ENCODE measurements at regions not wholly inside any gene's neighbourhood (a gene's known extent, or its start where the extent isn't known, plus 50 kb on each side); places are given as distances from the start of the nearest gene placed in this dataset.
"Not testable (repeated sequence)": the region's sequence is repeated elsewhere in the genome, so short reads cannot be mapped to it uniquely, and the experiment has no call there.

DNA sequence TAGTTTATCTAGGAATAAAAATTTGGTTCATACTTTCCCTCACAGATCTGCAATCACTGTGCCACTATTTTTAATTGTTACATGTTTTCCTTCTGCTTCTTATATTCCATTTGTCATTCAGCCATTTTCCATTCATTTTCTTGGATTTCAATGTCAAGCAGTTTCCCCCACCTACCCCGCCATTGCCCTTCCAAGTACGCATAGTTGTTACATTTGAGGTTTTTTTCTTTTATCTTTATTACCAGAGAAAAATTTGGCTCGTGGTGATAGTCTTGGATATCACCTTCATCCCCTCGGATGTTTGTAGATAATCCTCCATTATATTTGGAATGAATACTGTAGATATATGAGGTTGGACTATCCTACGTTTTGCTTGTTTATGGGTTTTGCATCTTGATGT is 159.7 kb downstream of the CRPPA start:
- Histone ChIP-seq H3K9me3 (ENCODE audit: low read length) (no peaks in the 10 kb centered on the region), H3K4me2 (ENCODE audit: low read depth, low read length, poor library complexity, severe bottlenecking) (no peak overlapping the region), H3K79me2 (ENCODE audit: low read length) (no peaks in the 10 kb centered on the region), H3K36me3 (ENCODE audit: insufficient read depth, low read length) (no peaks in the 10 kb centered on the region), H3K27ac (ENCODE audit: low read length) (no peak overlapping the region), H4K20me1 (ENCODE audit: insufficient read depth, low read depth, low read length) (no peaks in the 10 kb centered on the region), H3K9me2 (replicated peaks; ENCODE audit: insufficient read depth, low read length) (no peaks in the 10 kb centered on the region), H2AFZ (ENCODE audit: low read length) (no peak overlapping the region), H3K4me1 (ENCODE audit: low read length) (no peaks in the 10 kb centered on the region), H3K27me3 (ENCODE audit: low read length) (no peaks in the 10 kb centered on the region), H3K9ac (ENCODE audit: low read length) (no peak overlapping the region), H3K4me3 (ENCODE audit: low read length) (no peak overlapping the region)
- no peak for DNase-seq

DNA sequence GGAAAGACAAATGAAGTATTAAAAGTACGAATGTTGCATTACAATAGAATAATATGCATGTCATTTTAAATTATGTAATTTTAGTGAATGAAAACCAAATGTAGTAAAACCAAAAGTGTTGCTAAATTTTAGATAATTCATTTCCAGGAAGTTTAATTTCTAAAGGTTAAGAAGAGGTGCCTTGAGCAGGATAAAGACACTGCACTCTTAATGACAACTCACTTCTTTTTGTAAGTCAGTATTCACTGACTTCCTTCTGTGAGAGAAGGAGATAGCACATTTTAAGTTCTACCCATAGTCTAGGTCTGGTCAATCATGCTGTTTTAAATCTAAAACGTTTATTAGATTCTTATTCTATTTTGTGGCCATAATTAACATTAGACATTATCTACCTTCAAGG is 160.2 kb downstream of the CRPPA start:
- Histone ChIP-seq H3K4me2 (ENCODE audit: low read depth, low read length, poor library complexity, severe bottlenecking) (no peak overlapping the region), H3K9me3 (ENCODE audit: low read length) (no peaks in the 10 kb centered on the region), H4K20me1 (ENCODE audit: insufficient read depth, low read depth, low read length) (no peaks in the 10 kb centered on the region), H3K36me3 (ENCODE audit: insufficient read depth, low read length) (no peaks in the 10 kb centered on the region), H3K4me1 (ENCODE audit: low read length) (no peaks in the 10 kb centered on the region), H3K27ac (ENCODE audit: low read length) (no peak overlapping the region), H2AFZ (ENCODE audit: low read length) (no peak overlapping the region), H3K4me3 (ENCODE audit: low read length) (no peak overlapping the region), H3K27me3 (ENCODE audit: low read length) (no peaks in the 10 kb centered on the region), H3K79me2 (ENCODE audit: low read length) (no peaks in the 10 kb centered on the region), H3K9me2 (replicated peaks; ENCODE audit: insufficient read depth, low read length) (no peaks in the 10 kb centered on the region), H3K9ac (ENCODE audit: low read length) (no peak overlapping the region)
- no peak for DNase-seq

DNA sequence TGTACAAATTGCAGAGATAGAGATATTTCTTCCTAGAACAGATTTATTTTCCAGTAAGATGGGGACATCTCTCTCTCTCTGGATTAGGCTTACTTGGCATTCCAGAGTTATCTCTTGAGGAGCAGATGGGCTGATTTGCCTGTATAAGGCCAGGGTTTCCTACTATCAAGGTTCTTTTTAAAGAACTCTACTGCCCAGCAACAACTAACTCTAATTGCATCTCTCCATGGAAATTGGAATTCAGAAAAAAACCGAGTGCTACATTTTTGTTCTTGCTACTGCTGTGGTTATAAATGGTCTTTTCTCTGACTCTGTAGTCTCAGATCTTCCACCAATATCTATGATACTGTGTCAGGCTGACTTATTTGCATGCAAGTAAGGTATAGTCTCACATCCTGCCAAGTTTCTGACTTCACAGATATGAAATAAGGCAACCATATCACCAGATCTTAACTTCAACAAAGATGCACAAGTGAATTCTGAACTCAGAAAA is 161.1 kb downstream of the CRPPA start:
- Histone ChIP-seq H3K9me3 (ENCODE audit: low read length) (no peaks in the 10 kb centered on the region), H3K79me2 (ENCODE audit: low read length) (no peaks in the 10 kb centered on the region), H2AFZ (ENCODE audit: low read length) (no peak overlapping the region), H3K27ac (ENCODE audit: low read length) (no peak overlapping the region), H3K27me3 (ENCODE audit: low read length) (no peaks in the 10 kb centered on the region), H3K4me3 (ENCODE audit: low read length) (no peak overlapping the region), H3K9ac (ENCODE audit: low read length) (no peak overlapping the region), H4K20me1 (ENCODE audit: insufficient read depth, low read depth, low read length) (no peaks in the 10 kb centered on the region), H3K36me3 (ENCODE audit: insufficient read depth, low read length) (no peaks in the 10 kb centered on the region), H3K4me2 (ENCODE audit: low read depth, low read length, poor library complexity, severe bottlenecking) (no peak overlapping the region), H3K9me2 (replicated peaks; ENCODE audit: insufficient read depth, low read length) (no peaks in the 10 kb centered on the region), H3K4me1 (ENCODE audit: low read length) (no peaks in the 10 kb centered on the region)
- no peak for DNase-seq

DNA sequence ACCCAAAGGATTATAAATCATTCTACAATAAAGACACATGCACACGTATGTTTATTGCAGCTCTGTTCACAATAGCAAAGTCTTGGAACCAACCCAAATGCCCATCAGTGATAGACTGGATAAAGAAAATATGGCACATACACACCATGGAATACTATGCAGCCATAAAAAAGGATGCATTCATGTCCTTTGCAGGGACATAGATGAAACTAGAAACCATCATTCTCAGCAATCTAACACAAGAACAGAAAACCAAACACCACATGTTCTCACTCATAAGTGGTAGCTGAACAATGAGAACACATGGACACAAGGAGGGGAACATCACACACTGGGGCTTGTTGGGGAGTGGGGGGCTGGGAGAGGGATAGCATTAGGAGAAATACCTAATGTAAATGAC is 164.9 kb downstream of the CRPPA start:
- not testable (repeated sequence) for H3K9ac ChIP-seq (ENCODE audit: low read length); H3K4me3 ChIP-seq (ENCODE audit: low read length); H3K36me3 ChIP-seq (ENCODE audit: insufficient read depth, low read length); H3K9me2 ChIP-seq (replicated peaks; ENCODE audit: insufficient read depth, low read length); H3K4me1 ChIP-seq (ENCODE audit: low read length); H3K9me3 ChIP-seq (ENCODE audit: low read length); H4K20me1 ChIP-seq (ENCODE audit: insufficient read depth, low read depth, low read length); H2AFZ ChIP-seq (ENCODE audit: low read length); H3K4me2 ChIP-seq (ENCODE audit: low read depth, low read length, poor library complexity, severe bottlenecking); H3K79me2 ChIP-seq (ENCODE audit: low read length); H3K27me3 ChIP-seq (ENCODE audit: low read length); DNase-seq; H3K27ac ChIP-seq (ENCODE audit: low read length)

DNA sequence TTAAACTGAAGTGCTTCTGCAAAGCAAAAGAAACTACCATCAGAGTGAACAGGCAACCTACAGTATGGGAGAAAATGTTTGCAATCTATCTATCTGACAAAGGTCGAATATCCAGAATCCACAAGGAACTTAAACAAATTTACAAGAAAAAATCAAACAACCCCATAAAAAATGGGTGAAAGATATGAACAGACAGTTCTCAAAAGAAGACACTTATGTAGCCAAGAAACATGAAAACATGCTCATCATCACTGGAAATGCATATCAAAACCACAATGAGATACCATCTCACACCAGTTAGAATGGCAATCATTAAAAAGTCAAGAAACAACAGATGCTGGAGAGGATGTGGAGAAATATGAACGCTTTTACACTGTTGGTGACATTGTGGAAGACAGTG is 165.4 kb downstream of the CRPPA start:
- not testable (repeated sequence) for H3K4me3 ChIP-seq (ENCODE audit: low read length); H3K4me1 ChIP-seq (ENCODE audit: low read length); H3K36me3 ChIP-seq (ENCODE audit: insufficient read depth, low read length); DNase-seq; H3K27me3 ChIP-seq (ENCODE audit: low read length); H4K20me1 ChIP-seq (ENCODE audit: insufficient read depth, low read depth, low read length); H3K79me2 ChIP-seq (ENCODE audit: low read length); H3K9ac ChIP-seq (ENCODE audit: low read length); H2AFZ ChIP-seq (ENCODE audit: low read length); H3K9me2 ChIP-seq (replicated peaks; ENCODE audit: insufficient read depth, low read length); H3K4me2 ChIP-seq (ENCODE audit: low read depth, low read length, poor library complexity, severe bottlenecking); H3K27ac ChIP-seq (ENCODE audit: low read length); H3K9me3 ChIP-seq (ENCODE audit: low read length)

DNA sequence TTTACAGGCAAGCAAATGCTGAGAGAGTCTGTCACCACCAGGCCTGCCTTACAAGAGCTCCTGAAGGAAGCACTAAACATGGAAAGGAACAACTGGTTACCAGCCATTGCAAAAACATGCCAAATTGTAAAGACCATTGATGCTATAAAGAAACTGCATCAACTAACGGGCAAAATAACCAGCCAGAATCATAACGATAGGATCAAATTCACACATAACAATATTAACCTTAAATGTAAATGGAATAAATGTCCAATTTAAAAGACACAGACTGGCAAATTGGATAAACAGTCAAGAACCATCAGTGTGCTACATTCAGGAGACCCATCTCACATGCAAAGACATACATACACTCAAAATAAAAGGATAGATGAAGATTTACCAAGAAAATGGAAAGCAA is 170.7 kb downstream of the CRPPA start:
- H3K27ac ChIP-seq (ENCODE audit: low read length); H3K9me2 ChIP-seq (replicated peaks; ENCODE audit: insufficient read depth, low read length); H3K4me2 ChIP-seq (ENCODE audit: low read depth, low read length, poor library complexity, severe bottlenecking); H3K4me1 ChIP-seq (ENCODE audit: low read length); H4K20me1 ChIP-seq (ENCODE audit: insufficient read depth, low read depth, low read length); H3K9me3 ChIP-seq (ENCODE audit: low read length); H3K79me2 ChIP-seq (ENCODE audit: low read length); H3K36me3 ChIP-seq (ENCODE audit: insufficient read depth, low read length); H3K9ac ChIP-seq (ENCODE audit: low read length); DNase-seq; H2AFZ ChIP-seq (ENCODE audit: low read length); H3K4me3 ChIP-seq (ENCODE audit: low read length); H3K27me3 ChIP-seq (ENCODE audit: low read length): not testable (repeated sequence)

DNA sequence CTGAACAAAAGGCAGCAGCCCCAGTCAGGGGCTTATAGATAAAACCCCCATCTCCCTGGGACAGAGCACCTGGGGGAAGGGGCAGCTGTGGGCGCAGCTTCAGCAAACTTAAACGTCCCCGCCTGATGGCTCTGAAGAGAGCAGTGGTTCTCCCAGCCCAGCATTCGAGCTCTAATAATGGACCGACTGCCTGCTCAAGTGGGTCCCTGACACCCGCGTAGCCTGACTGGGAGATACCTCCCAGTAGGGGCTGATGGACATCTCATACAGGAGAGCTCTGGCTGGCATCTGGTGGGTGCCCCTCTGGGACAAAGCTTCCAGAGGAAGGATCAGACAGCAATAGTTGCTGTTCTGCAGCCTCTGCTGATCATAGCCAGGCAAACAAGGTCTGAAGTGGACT is 172.1 kb downstream of the CRPPA start:
- H3K4me3 ChIP-seq (ENCODE audit: low read length); H3K27ac ChIP-seq (ENCODE audit: low read length); H4K20me1 ChIP-seq (ENCODE audit: insufficient read depth, low read depth, low read length); H3K4me1 ChIP-seq (ENCODE audit: low read length); H3K36me3 ChIP-seq (ENCODE audit: insufficient read depth, low read length); H2AFZ ChIP-seq (ENCODE audit: low read length); H3K4me2 ChIP-seq (ENCODE audit: low read depth, low read length, poor library complexity, severe bottlenecking); H3K79me2 ChIP-seq (ENCODE audit: low read length); H3K9me3 ChIP-seq (ENCODE audit: low read length); DNase-seq; H3K9me2 ChIP-seq (replicated peaks; ENCODE audit: insufficient read depth, low read length); H3K9ac ChIP-seq (ENCODE audit: low read length); H3K27me3 ChIP-seq (ENCODE audit: low read length): not testable (repeated sequence)

DNA sequence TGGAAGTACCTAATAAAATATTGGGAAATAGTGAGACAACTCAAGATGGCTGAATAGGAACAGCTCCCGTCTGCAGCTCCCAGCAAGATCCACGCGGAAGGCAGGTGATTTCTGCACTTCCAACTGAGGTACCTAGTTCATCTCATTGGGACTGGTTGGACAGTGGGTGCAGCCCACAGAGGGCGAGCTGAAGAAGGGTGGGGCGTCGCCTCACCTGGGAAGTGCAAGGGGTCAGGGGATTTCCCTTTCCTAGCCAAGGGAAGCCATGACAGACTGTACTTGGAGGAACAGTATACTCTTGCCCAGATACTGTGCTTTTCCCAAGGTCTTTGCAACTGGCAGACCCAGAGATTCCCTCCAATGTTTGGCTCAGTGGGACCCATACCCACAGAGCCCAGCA is 172.8 kb downstream of the CRPPA start:
- H3K27ac ChIP-seq (ENCODE audit: low read length); H3K27me3 ChIP-seq (ENCODE audit: low read length); H3K4me1 ChIP-seq (ENCODE audit: low read length); H4K20me1 ChIP-seq (ENCODE audit: insufficient read depth, low read depth, low read length); H3K4me2 ChIP-seq (ENCODE audit: low read depth, low read length, poor library complexity, severe bottlenecking); H3K9me2 ChIP-seq (replicated peaks; ENCODE audit: insufficient read depth, low read length); H3K4me3 ChIP-seq (ENCODE audit: low read length); H2AFZ ChIP-seq (ENCODE audit: low read length); H3K9me3 ChIP-seq (ENCODE audit: low read length); H3K36me3 ChIP-seq (ENCODE audit: insufficient read depth, low read length); DNase-seq; H3K9ac ChIP-seq (ENCODE audit: low read length); H3K79me2 ChIP-seq (ENCODE audit: low read length): not testable (repeated sequence)

DNA sequence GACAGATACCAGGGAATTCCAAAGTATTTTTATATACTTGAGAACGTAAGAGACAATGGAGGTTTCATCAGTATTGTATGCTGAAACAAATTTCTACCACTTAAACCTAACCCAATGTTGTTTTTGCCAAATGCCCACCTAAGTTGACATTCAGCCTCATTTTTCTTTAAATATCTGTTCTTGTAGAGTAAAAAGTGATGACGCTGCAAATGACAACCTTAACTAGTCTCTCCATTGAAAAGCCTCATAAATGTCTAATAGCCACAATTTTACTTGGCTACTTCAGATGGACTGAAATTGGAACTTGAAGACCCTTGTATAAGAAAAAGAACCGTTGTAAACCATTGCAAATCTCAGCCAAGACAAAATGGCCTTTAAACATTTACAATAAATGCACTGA is 176.9 kb downstream of the CRPPA start:
- Histone ChIP-seq H3K4me3 (ENCODE audit: low read length) (no peak overlapping the region), H3K9ac (ENCODE audit: low read length) (no peak overlapping the region), H3K9me2 (replicated peaks; ENCODE audit: insufficient read depth, low read length) (no peaks in the 10 kb centered on the region), H3K4me1 (ENCODE audit: low read length) (no peaks in the 10 kb centered on the region), H2AFZ (ENCODE audit: low read length) (no peak overlapping the region), H3K4me2 (ENCODE audit: low read depth, low read length, poor library complexity, severe bottlenecking) (no peak overlapping the region), H3K79me2 (ENCODE audit: low read length) (no peaks in the 10 kb centered on the region), H4K20me1 (ENCODE audit: insufficient read depth, low read depth, low read length) (no peaks in the 10 kb centered on the region), H3K36me3 (ENCODE audit: insufficient read depth, low read length) (no peaks in the 10 kb centered on the region), H3K27me3 (ENCODE audit: low read length) (no peaks in the 10 kb centered on the region), H3K27ac (ENCODE audit: low read length) (no peak overlapping the region), H3K9me3 (ENCODE audit: low read length) (no peaks in the 10 kb centered on the region)
- no peak for DNase-seq

Data from Karpas-422 (cell line).